GM23338 (cell line): ENCODE measurements at regions not wholly inside any gene's neighbourhood (a gene's known extent, or its start where the extent isn't known, plus 50 kb on each side); places are given as distances from the start of the nearest gene placed in this dataset.

Source experiments
- ATAC-seq: fragments of 200-7000 bp; cut with Tn5 transposase; 3 replicates; pipeline ENCODE4 v1.9.1; 2020
- DNase-seq: peaks from one replicate; pipeline ENCODE4 v3.0.0-alpha.2; 2015; ENCODE audit warnings: low spot score
- H2AFZ ChIP-seq: fragments of 200-600 bp; sonication (generic); 2 replicates; pipeline ENCODE4 v1.8.0; 2016; ENCODE audit warnings: antibody characterized with exemption, mild to moderate bottlenecking, moderate library complexity
- H3F3A ChIP-seq: fragments of 200-600 bp; sonication (generic); replicated peaks from 2 replicates; pipeline ENCODE4 v1.8.0; 2017; ENCODE audit warnings: antibody characterized with exemption, mixed run types, low read depth
- H3K27ac ChIP-seq: fragments of 200-600 bp; sonication (generic); 2 replicates; pipeline ENCODE4 v1.6.1; 2016; ENCODE audit warnings: low read depth
- H3K27me3 ChIP-seq: fragments of 200-600 bp; sonication (generic); 2 replicates; pipeline ENCODE4 v1.8.0; 2016; ENCODE audit warnings: mild to moderate bottlenecking, mixed run types, moderate library complexity; ENCODE audit not compliant: insufficient read depth
- H3K36me3 ChIP-seq: fragments of 200-600 bp; sonication (generic); 2 replicates; pipeline ENCODE4 v1.8.0; 2016; ENCODE audit warnings: mild to moderate bottlenecking; ENCODE audit not compliant: insufficient read depth
- H3K4me1 ChIP-seq: fragments of 200-600 bp; sonication (generic); 2 replicates; pipeline ENCODE4 v1.8.0; 2016; ENCODE audit warnings: mild to moderate bottlenecking, moderate library complexity; ENCODE audit not compliant: insufficient read depth
- H3K4me2 ChIP-seq: fragments of 200-600 bp; sonication (generic); 2 replicates; pipeline ENCODE4 v1.7.1; 2017; ENCODE audit warnings: mixed run types
- H3K4me3 ChIP-seq: fragments of 200-600 bp; sonication (generic); 2 replicates; pipeline ENCODE4 v1.6.1; 2016; ENCODE audit warnings: mixed run types
- H3K79me2 ChIP-seq: fragments of 200-600 bp; sonication (generic); replicated peaks from 2 replicates; pipeline ENCODE4 v1.8.0; 2017; ENCODE audit warnings: mild to moderate bottlenecking; ENCODE audit not compliant: insufficient read depth
- H3K9me2 ChIP-seq: fragments of 200-600 bp; sonication (generic); 2 replicates; pipeline ENCODE4 v1.8.0; 2017; ENCODE audit not compliant: insufficient read depth
- H4K20me1 ChIP-seq: fragments of 200-600 bp; sonication (generic); replicated peaks from 2 replicates; pipeline ENCODE4 v1.8.0; 2017; ENCODE audit warnings: mild to moderate bottlenecking; ENCODE audit not compliant: insufficient read depth
- H3K27ac Mint-ChIP-seq: 2 replicates; pipeline ENCODE4 v1.8.0; 2020; ENCODE audit warnings: inconsistent platforms, mild to moderate bottlenecking, moderate library complexity, mixed read lengths
- H3K27me3 Mint-ChIP-seq: 3 replicates; pipeline ENCODE4 v1.8.0; 2022; ENCODE audit warnings: low read depth, mild to moderate bottlenecking, moderate library complexity, mixed read lengths, inconsistent platforms; ENCODE audit not compliant: insufficient read depth, poor library complexity
- H3K36me3 Mint-ChIP-seq: 3 replicates; pipeline ENCODE4 v1.8.0; 2021; ENCODE audit warnings: low read depth, mild to moderate bottlenecking, inconsistent platforms, moderate library complexity, mixed read lengths
- H3K4me1 Mint-ChIP-seq: 3 replicates; pipeline ENCODE4 v1.8.0; 2020; ENCODE audit warnings: mild to moderate bottlenecking, inconsistent platforms, mixed read lengths
- H3K4me3 Mint-ChIP-seq: 3 replicates; pipeline ENCODE4 v1.8.0; 2021; ENCODE audit warnings: moderate library complexity, mild to moderate bottlenecking, inconsistent platforms, mixed read lengths
- H3K9me3 Mint-ChIP-seq: 3 replicates; pipeline ENCODE4 v1.8.0; 2020; ENCODE audit warnings: moderate library complexity, mild to moderate bottlenecking, inconsistent platforms, mixed read lengths
- CREB1 ChIP-seq: fragments of 250-450 bp; sonication (Bioruptor Pico); IDR thresholded peaks from 2 replicates; pipeline ENCODE4 v1.5.0; 2020; ENCODE audit warnings: low read depth, mild to moderate bottlenecking, moderate library complexity
- CTCF ChIP-seq, 2 experiments: fragments of 200-600 bp in 1 of 2; sonication (generic) in 1 of 2; conservative IDR thresholded peaks; 2 replicates each; pipeline versions ENCODE4 v1.5.1 to v1.6.1; 2016 to 2017; ENCODE audit warnings: antibody characterized with exemption in 2 of 2, low read depth in 2 of 2, mild to moderate bottlenecking in 2 of 2, moderate library complexity in 1 of 2
- ETS1 ChIP-seq: IDR thresholded peaks from 2 replicates; pipeline ENCODE4 v1.6.1; 2016; ENCODE audit warnings: antibody characterized with exemption
- EZH2 ChIP-seq: fragments of 200-600 bp; sonication (generic); IDR thresholded peaks from one replicate; pipeline ENCODE4 v1.8.0; 2017; ENCODE audit warnings: antibody characterized with exemption, mild to moderate bottlenecking, low read depth; ENCODE audit not compliant: unreplicated experiment
- EZH2phosphoT487 ChIP-seq: fragments of 200-600 bp; sonication (generic); IDR thresholded peaks from one replicate; pipeline ENCODE4 v1.8.1; 2018; ENCODE audit warnings: antibody characterized with exemption; ENCODE audit not compliant: unreplicated experiment
- JUNB ChIP-seq: IDR thresholded peaks from one replicate; pipeline ENCODE4 v1.6.1; 2016; ENCODE audit warnings: antibody characterized with exemption; ENCODE audit not compliant: unreplicated experiment
- NANOG ChIP-seq: IDR thresholded peaks from 2 replicates; pipeline ENCODE4 v1.6.1; 2016; ENCODE audit warnings: antibody characterized with exemption, borderline replicate concordance
- POLR2AphosphoS5 ChIP-seq: IDR thresholded peaks from 2 replicates; pipeline ENCODE4 v1.6.1; 2016; ENCODE audit warnings: antibody characterized with exemption, low read depth
- REST ChIP-seq: IDR thresholded peaks from one replicate; pipeline ENCODE4 v1.6.1; 2018; ENCODE audit warnings: antibody characterized with exemption; ENCODE audit not compliant: unreplicated experiment
- STAT1 ChIP-seq: IDR thresholded peaks from one replicate; pipeline ENCODE4 v1.6.1; 2016; ENCODE audit warnings: antibody characterized with exemption; ENCODE audit not compliant: unreplicated experiment
- ZNF114 ChIP-seq: fragments of 250-450 bp; sonication (Bioruptor Pico); IDR thresholded peaks from 2 replicates; pipeline ENCODE4 v1.5.0; 2020; ENCODE audit warnings: mild to moderate bottlenecking, moderate library complexity
- ZNF331 ChIP-seq: fragments of 250-450 bp; sonication (Bioruptor Pico); IDR thresholded peaks from 2 replicates; pipeline ENCODE4 v1.5.0; 2020; ENCODE audit warnings: low read depth, mild to moderate bottlenecking, moderate library complexity
- ZNF462 ChIP-seq: fragments of 250-450 bp; sonication (Bioruptor Pico); IDR thresholded peaks from 2 replicates; pipeline ENCODE4 v1.5.0; 2020; ENCODE audit warnings: mild to moderate bottlenecking, moderate library complexity

- H3K36me3 Mint-ChIP-seq: no peaks in the 10 kb centered on the region
These were observed 96.8 kb upstream of the DOCK9 start for GRCh38 chr13:99074693-99075092.

More at GRCh38 chr13:99074693-99075092, 96.8 kb upstream of the DOCK9 start:
- Mint-ChIP-seq H3K4me1 (no peaks in the 10 kb centered on the region), H3K27me3 (no peaks in the 10 kb centered on the region), H3K27ac (no peak overlapping the region), H3K9me3 (no peaks in the 10 kb centered on the region), H3K4me3 (no peak overlapping the region)
- H3F3A ChIP-seq: no peaks in the 10 kb centered on the region
- no peak for TF ChIP-seq CREB1 (CRISPR knock-in tag)
- no peak for TF ChIP-seq NANOG
- no peak for TF ChIP-seq POLR2AphosphoS5
- TF ChIP-seq STAT1: no peak
- TF ChIP-seq JUNB: no peak
- no peak for TF ChIP-seq ZNF462
- TF ChIP-seq EZH2phosphoT487: no peak
- TF ChIP-seq ZNF114 (CRISPR knock-in tag): no peak
- TF ChIP-seq REST: no peak
- TF ChIP-seq EZH2: no peak
- TF ChIP-seq ETS1: no peak
- no peak for TF ChIP-seq CTCF (conservative IDR thresholded peaks at IDR 0.05; ENCODE audit: low read depth in 2 of 2)
- TF ChIP-seq ZNF331 (CRISPR knock-in tag): no peak
- DNase-seq (no peak), ATAC-seq (no peak)
- H3K4me2 ChIP-seq: no peak overlapping the region
- H3K4me3 ChIP-seq: no peak overlapping the region
- no peak overlapping the region for H3K27ac ChIP-seq
- no peaks in the 10 kb centered on the region for H3K9me2 ChIP-seq
- no peaks in the 10 kb centered on the region for H3K36me3 ChIP-seq
- H4K20me1 ChIP-seq: no peaks in the 10 kb centered on the region; the same call in 1 of the 2 replicates
- peaks cover 5% of the 10 kb centered on the region; the same call in 1 of the 2 replicates for H3K79me2 ChIP-seq
- H3K4me1 ChIP-seq: no peaks in the 10 kb centered on the region; the same call in 1 of the 2 replicates
- no peak overlapping the region for H2AFZ ChIP-seq
- H3K27me3 ChIP-seq: no peaks in the 10 kb centered on the region
